DMS79 treated with DMSO at 0.1 percent for 48 hours (cell line): ENCODE measurements at regions not wholly inside any gene's neighbourhood (a gene's known extent, or its start where the extent isn't known, plus 50 kb on each side); places are given as distances from the start of the nearest gene placed in this dataset.
"Not testable (repeated sequence)": the region's sequence is repeated elsewhere in the genome, so short reads cannot be mapped to it uniquely, and the experiment has no call there.

Experiments
- DNase-seq: peaks from one replicate; lab custom pipeline; 2025; lab: John Stamatoyannopoulos, UW

GRCh38 chr14:87240319-87240718, 752.7 kb downstream of the GALC start:
- not testable (repeated sequence) for DNase-seq

GRCh38 chr14:87233806-87234384, 759.1 kb downstream of the GALC start:
- no peak for DNase-seq

- DNase-seq = no peak
These were observed 759.7 kb downstream of the GALC start for GRCh38 chr14:87233266-87233665.

- DNase-seq = no peak
These were observed 761.5 kb downstream of the GALC start for GRCh38 chr14:87231336-87232026.

GRCh38 chr14:87230726-87231125, 762.3 kb downstream of the GALC start:
- DNase-seq = no peak

- no peak for DNase-seq
These were observed 763.9 kb downstream of the GALC start for GRCh38 chr14:87229131-87229530.

- DNase-seq = no peak
These were observed 776.0 kb downstream of the GALC start for GRCh38 chr14:87217023-87217422.

GRCh38 chr14:87214558-87214957, 778.4 kb downstream of the GALC start:
- DNase-seq = no peak

- no peak for DNase-seq
These were observed 785.2 kb downstream of the GALC start for GRCh38 chr14:87207756-87208155.

GRCh38 chr14:87205811-87206210, 787.2 kb downstream of the GALC start:
- no peak for DNase-seq

GRCh38 chr14:87203346-87203745, 789.6 kb downstream of the GALC start:
- no peak for DNase-seq

- peak; percentile 44 for DNase-seq
These were observed 793.6 kb downstream of the GALC start for GRCh38 chr14:87199381-87199780.

- DNase-seq = no peak
These were observed 796.5 kb downstream of the GALC start for GRCh38 chr14:87196436-87196835.

- DNase-seq = no peak
These were observed 805.2 kb downstream of the GALC start for GRCh38 chr14:87187786-87188185.

GRCh38 chr14:87186737-87187136, 806.2 kb downstream of the GALC start:
- DNase-seq = no peak

GRCh38 chr14:87185961-87186560, 806.9 kb downstream of the GALC start:
- no peak for DNase-seq

GRCh38 chr14:87184180-87184579, 808.8 kb downstream of the GALC start:
- no peak for DNase-seq

GRCh38 chr14:87181288-87181687, 811.7 kb downstream of the GALC start:
- DNase-seq = no peak

- no peak for DNase-seq
These were observed 813.0 kb downstream of the GALC start for GRCh38 chr14:87179936-87180335.

GRCh38 chr14:87178277-87178676, 814.7 kb downstream of the GALC start:
- no peak for DNase-seq

- DNase-seq = peak; percentile 35
These were observed 817.8 kb downstream of the GALC start for GRCh38 chr14:87175175-87175574.

- no peak for DNase-seq
These were observed 821.8 kb downstream of the GALC start for GRCh38 chr14:87171141-87171540.

GRCh38 chr14:87170179-87170578, 822.8 kb downstream of the GALC start:
- DNase-seq = no peak

GRCh38 chr14:87169362-87169761, 823.6 kb downstream of the GALC start:
- no peak for DNase-seq
